Caco-2 (cell line): ENCODE measurements at regions not wholly inside any gene's neighbourhood (a gene's known extent, or its start where the extent isn't known, plus 50 kb on each side); places are given as distances from the start of the nearest gene placed in this dataset.

Source experiments
- BruUV-seq: library from RNA; stranded (reverse); fragments of 400-500 nt; replicated peaks from 2 replicates; lab custom pipeline; 2021; lab: Mats Ljungman, UMichigan
- CTCF ChIA-PET: fragments of 300-600 bp; sonication (Branson Sonifier 250); formaldehyde crosslinking; loops from one replicate; lab custom pipeline; 2022; ENCODE audit warnings: antibody characterized with exemption; lab: Charles Lee
- POLR2A ChIA-PET: fragments of 300-600 bp; sonication (Branson Sonifier 250); formaldehyde crosslinking; loops from one replicate; lab custom pipeline; 2022; ENCODE audit warnings: antibody characterized with exemption; lab: Charles Lee
- DNase-seq, 2 experiments: peaks; one replicate each; pipeline versions ENCODE4 v3.0.0 to v3.0.0-alpha.2; 2020 to 2022
- H3K27me3 ChIP-seq: replicated peaks from 2 replicates; pipeline ENCODE4 v1.6.0; 2011; ENCODE audit warnings: low read length; ENCODE audit not compliant: control insufficient read depth, insufficient read depth
- H3K36me3 ChIP-seq: 2 replicates; pipeline ENCODE4 v1.5.1; 2011; ENCODE audit warnings: low read length; ENCODE audit not compliant: control insufficient read depth, insufficient read depth
- H3K4me1 ChIP-seq: fragments of 250-450 bp; sonication (Bioruptor Pico); 2 replicates; pipeline ENCODE4 v1.5.1; 2020; ENCODE audit warnings: mild to moderate bottlenecking
- H3K4me3 ChIP-seq: 2 replicates; pipeline ENCODE4 v1.5.1; 2011; ENCODE audit warnings: low read depth, mild to moderate bottlenecking, control low read depth, low read length
- H3K9me3 ChIP-seq: fragments of 250-450 bp; sonication (Bioruptor Pico); 2 replicates; pipeline ENCODE4 v1.5.1; 2020; ENCODE audit warnings: mild to moderate bottlenecking, moderate library complexity
- H3K27ac Mint-ChIP-seq: one replicate; pipeline ENCODE4 v1.8.0; 2022; ENCODE audit warnings: mixed read lengths; ENCODE audit not compliant: unreplicated experiment
- H3K27me3 Mint-ChIP-seq: one replicate; pipeline ENCODE4 v1.8.0; 2022; ENCODE audit warnings: mixed read lengths; ENCODE audit not compliant: insufficient read depth, unreplicated experiment
- H3K36me3 Mint-ChIP-seq: one replicate; pipeline ENCODE4 v1.8.0; 2022; ENCODE audit warnings: mild to moderate bottlenecking, mixed read lengths; ENCODE audit not compliant: insufficient read depth, unreplicated experiment
- H3K4me1 Mint-ChIP-seq: one replicate; pipeline ENCODE4 v1.8.0; 2022; ENCODE audit warnings: low read depth, mixed read lengths; ENCODE audit not compliant: unreplicated experiment
- H3K4me3 Mint-ChIP-seq: one replicate; pipeline ENCODE4 v1.8.0; 2022; ENCODE audit warnings: mild to moderate bottlenecking, moderate library complexity, mixed read lengths; ENCODE audit not compliant: unreplicated experiment
- H3K9me3 Mint-ChIP-seq: one replicate; pipeline ENCODE4 v1.8.0; 2022; ENCODE audit warnings: mixed read lengths; ENCODE audit not compliant: unreplicated experiment
- intact Hi-C: fragments of 100-400 bp; cut with micrococcal nuclease; formaldehyde crosslinking; loops from one replicate; pipeline ENCODE4 v1.10.0; 2022; ENCODE audit not compliant: unreplicated experiment
- TF ChIP-seq, protein P1 (sequence below), 2 experiments: fragments of 200-600 bp in 1 of 2; IDR thresholded peaks; 1 replicate in 1 of 2; 2 replicates in 1 of 2; pipeline versions ENCODE4 v1.5.1 to v1.8.0; 2011 to 2022; ENCODE audit warnings: antibody characterized with exemption in 1 of 2, control low read depth in 1 of 2, inconsistent platforms in 1 of 2, low read depth in 1 of 2, low read length in 1 of 2, mild to moderate bottlenecking in 1 of 2, moderate library complexity in 1 of 2; ENCODE audit not compliant: insufficient read depth in 1 of 2, severe bottlenecking in 1 of 2, unreplicated experiment in 1 of 2

DNA sequence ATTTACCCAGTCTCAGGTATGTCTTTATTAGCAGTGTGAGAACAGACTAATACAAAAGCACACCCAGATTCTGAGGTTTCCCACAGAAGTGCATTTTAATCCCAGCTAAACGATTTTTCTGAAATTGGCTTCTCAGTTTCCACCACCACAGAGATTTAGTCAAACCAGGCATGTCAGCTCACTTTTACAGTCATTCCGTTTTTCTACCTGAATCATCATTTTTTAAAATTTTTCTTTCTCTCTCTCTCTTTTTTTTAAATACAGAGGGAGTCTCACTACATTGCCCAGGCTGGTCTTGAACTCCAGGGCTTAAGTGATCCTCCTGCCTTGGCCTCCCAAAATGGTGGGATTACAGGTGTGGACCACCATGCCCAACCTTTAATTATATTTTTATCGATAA lies 389.1 kb downstream of the HAPSTR1 start:
- intact Hi-C loops, result no loop called here

DNA sequence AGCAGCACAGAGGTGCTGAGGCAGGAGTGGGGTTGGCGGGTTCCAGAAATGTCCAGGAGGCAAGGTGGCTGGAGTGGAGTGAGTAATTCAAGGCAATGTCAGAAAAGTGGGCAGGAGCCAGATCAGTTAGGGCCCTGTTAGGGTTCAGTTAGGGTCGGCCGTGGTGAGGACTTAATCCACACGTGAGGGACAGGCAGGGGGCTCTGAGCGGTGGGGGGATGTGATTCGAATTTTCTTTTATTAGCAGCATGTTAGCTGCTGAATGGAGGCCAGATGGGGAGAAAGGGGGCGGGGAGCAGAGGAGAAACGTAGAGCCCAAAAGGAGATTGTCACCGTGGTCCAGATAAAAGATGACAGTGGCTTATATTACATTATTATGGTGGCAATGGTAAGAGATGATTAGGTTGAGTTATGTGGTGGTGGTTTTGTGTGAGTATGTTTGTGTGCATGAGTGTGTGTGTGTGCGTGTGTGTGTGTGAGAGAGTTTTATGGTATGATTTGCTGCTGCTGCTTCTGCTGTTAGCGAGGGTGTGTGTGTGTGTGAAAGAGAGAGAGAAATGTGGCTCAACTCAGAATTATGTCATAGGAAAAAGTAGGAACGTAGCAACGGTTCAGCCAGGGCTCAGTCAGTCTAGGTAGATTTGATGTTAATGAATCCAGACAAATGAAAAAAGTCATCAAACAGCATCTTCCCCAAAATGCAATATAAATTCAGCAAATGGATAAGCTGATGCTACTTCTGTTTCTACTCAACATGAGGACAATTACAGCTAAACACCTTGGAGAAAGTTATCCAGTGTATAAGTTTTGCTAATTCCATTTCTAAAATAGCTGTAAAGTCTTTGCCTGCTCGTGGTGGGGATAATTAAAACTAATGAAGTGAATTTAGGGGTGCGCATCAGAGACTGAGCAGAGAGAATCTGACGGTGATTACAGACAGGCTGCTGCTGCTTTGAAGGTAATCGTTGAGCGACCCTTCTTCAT lies 390.6 kb downstream of the HAPSTR1 start:
- DNase-seq, result no peak
- H3K4me1 Mint-ChIP-seq, result no peaks in the 10 kb centered on the region
- no TSS peak for BruUV-seq
- no peak overlapping the region for H3K4me3 Mint-ChIP-seq
- ChIA-PET POLR2A (no interaction called here), CTCF (no interaction called here)
- no peaks in the 10 kb centered on the region for H3K36me3 Mint-ChIP-seq
- H3K27ac Mint-ChIP-seq, result no peak overlapping the region
- intact Hi-C loops, result loop anchor here (1.0 kb wide), 1 partner anchor 31 kb away; no protein-coding TSS in a partner anchor
- TF ChIP-seq, protein P1, sequence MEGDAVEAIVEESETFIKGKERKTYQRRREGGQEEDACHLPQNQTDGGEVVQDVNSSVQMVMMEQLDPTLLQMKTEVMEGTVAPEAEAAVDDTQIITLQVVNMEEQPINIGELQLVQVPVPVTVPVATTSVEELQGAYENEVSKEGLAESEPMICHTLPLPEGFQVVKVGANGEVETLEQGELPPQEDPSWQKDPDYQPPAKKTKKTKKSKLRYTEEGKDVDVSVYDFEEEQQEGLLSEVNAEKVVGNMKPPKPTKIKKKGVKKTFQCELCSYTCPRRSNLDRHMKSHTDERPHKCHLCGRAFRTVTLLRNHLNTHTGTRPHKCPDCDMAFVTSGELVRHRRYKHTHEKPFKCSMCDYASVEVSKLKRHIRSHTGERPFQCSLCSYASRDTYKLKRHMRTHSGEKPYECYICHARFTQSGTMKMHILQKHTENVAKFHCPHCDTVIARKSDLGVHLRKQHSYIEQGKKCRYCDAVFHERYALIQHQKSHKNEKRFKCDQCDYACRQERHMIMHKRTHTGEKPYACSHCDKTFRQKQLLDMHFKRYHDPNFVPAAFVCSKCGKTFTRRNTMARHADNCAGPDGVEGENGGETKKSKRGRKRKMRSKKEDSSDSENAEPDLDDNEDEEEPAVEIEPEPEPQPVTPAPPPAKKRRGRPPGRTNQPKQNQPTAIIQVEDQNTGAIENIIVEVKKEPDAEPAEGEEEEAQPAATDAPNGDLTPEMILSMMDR (IDR thresholded peaks at IDR 0.05; ENCODE audit: insufficient read depth in 1 of 2, low read depth in 1 of 2, low read length in 1 of 2, severe bottlenecking in 1 of 2, unreplicated experiment in 1 of 2), result no peak
- Histone ChIP-seq H3K36me3 (no peaks in the 10 kb centered on the region), H3K9me3 (no peaks in the 10 kb centered on the region), H3K27me3 (no peaks in the 10 kb centered on the region), H3K4me1 (no peaks in the 10 kb centered on the region), H3K4me3 (no peak overlapping the region)
- H3K9me3 Mint-ChIP-seq, result no peaks in the 10 kb centered on the region
- no peaks in the 10 kb centered on the region for H3K27me3 Mint-ChIP-seq

More for the DNA sequence above, 389.1 kb downstream of the HAPSTR1 start:
- CTCF ChIA-PET, result no interaction called here
- TF ChIP-seq, protein P1 (IDR thresholded peaks at IDR 0.05; ENCODE audit: insufficient read depth in 1 of 2, low read depth in 1 of 2, low read length in 1 of 2, severe bottlenecking in 1 of 2, unreplicated experiment in 1 of 2), result no peak
- H3K36me3 ChIP-seq, result no peaks in the 10 kb centered on the region
- no peaks in the 10 kb centered on the region for H3K4me1 ChIP-seq
- no peaks in the 10 kb centered on the region for H3K27me3 Mint-ChIP-seq
- no peaks in the 10 kb centered on the region for H3K36me3 Mint-ChIP-seq
- H3K9me3 ChIP-seq, result no peaks in the 10 kb centered on the region
- POLR2A ChIA-PET, result no interaction called here
- no peaks in the 10 kb centered on the region for H3K27me3 ChIP-seq
- H3K4me3 Mint-ChIP-seq, result no peak overlapping the region
- H3K9me3 Mint-ChIP-seq, result no peaks in the 10 kb centered on the region
- H3K4me3 ChIP-seq, result no peak overlapping the region
- H3K4me1 Mint-ChIP-seq, result no peaks in the 10 kb centered on the region
- no peak for DNase-seq
- H3K27ac Mint-ChIP-seq, result no peak overlapping the region
- BruUV-seq, result no TSS peak

DNA sequence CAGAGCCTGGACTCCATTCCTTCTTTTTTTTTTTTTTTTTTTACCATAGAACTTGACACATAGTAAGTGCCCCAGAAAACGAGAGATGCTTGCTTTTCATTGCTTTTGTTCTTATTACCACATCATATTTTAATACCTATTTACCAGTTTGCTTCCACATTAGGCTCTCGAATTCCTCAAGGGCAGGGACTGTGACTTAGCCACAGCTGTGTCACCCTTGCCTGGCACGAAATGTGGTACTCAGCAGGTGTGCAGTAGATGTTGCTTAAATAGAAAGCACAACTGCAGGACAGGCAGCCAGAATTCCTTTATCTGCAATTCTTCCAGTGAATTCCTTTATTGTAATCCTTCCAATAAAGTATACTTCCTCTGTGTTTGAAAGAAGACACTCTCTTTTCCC lies 393.0 kb downstream of the HAPSTR1 start:
- no peaks in the 10 kb centered on the region for H3K36me3 Mint-ChIP-seq
- H3K4me1 Mint-ChIP-seq, result no peaks in the 10 kb centered on the region
- no peaks in the 10 kb centered on the region for H3K9me3 ChIP-seq
- no peak overlapping the region for H3K4me3 ChIP-seq
- H3K27ac Mint-ChIP-seq, result no peak overlapping the region
- ChIA-PET POLR2A (no interaction called here), CTCF (no interaction called here)
- H3K27me3 Mint-ChIP-seq, result no peaks in the 10 kb centered on the region
- no peaks in the 10 kb centered on the region for H3K36me3 ChIP-seq
- H3K27me3 ChIP-seq, result no peaks in the 10 kb centered on the region
- H3K9me3 Mint-ChIP-seq, result no peaks in the 10 kb centered on the region
- TF ChIP-seq, protein P1 (IDR thresholded peaks at IDR 0.05; ENCODE audit: insufficient read depth in 1 of 2, low read depth in 1 of 2, low read length in 1 of 2, severe bottlenecking in 1 of 2, unreplicated experiment in 1 of 2), result no peak
- no peaks in the 10 kb centered on the region for H3K4me1 ChIP-seq
- BruUV-seq, result no TSS peak
- no peak for DNase-seq
- no peak overlapping the region for H3K4me3 Mint-ChIP-seq
- intact Hi-C loops, result no loop called here
